ENCODE measurements at regions not wholly inside any gene's neighbourhood (a gene's known extent, or its start where the extent isn't known, plus 50 kb on each side); places are given as distances from the start of the nearest gene placed in this dataset.
A peak's percentile ranks its signal among the peaks of the same experiment; 100 is the strongest.

- no peak overlapping the region for H3K9ac ChIP-seq (ENCODE audit: insufficient read depth in 1 of 2, low read length in 2 of 2)
- peaks cover 0 to 14% (median 0%) of the 10 kb centered on the region in 5 donors for H3K4me1 ChIP-seq (ENCODE audit: control insufficient read depth in 5 of 5, insufficient read depth in 5 of 5, low read length in 5 of 5)
- no peaks in the 10 kb centered on the region for H3K36me3 ChIP-seq (ENCODE audit: control insufficient read depth in 4 of 4, insufficient read depth in 4 of 4, low read length in 4 of 4)
- 68 to 78% methylated on average over 5 of the region's 5 CpGs for WGBS, 2 donors
- H3K4me3 ChIP-seq: no peak overlapping the region
- DNase-seq: peak; percentile 28 to 85 (median 79)
- TF ChIP-seq CTCF (IDR thresholded peaks at IDR 0.05; ENCODE audit: control extremely low read depth, extremely low read depth): no peak
- no peak overlapping the region for H3K27ac ChIP-seq (ENCODE audit: low read depth in 1 of 2, low read length in 1 of 2)
- no peak for ATAC-seq (ENCODE audit: insufficient read depth, low FRiP score)
- H3K27me3 ChIP-seq (ENCODE audit: control insufficient read depth in 3 of 3, insufficient read depth in 3 of 3, low read length in 2 of 3): no peaks in the 10 kb centered on the region
- H3K9me3 ChIP-seq (ENCODE audit: control insufficient read depth in 4 of 4, insufficient read depth in 3 of 4, low read length in 3 of 4): no peaks in the 10 kb centered on the region
Observed at GRCh38 chr3:182524711-182525401, 268.4 kb upstream of the ATP11B start.

GRCh38 chr3:182525766-182526374 lies 267.4 kb upstream of the ATP11B start:
- Histone ChIP-seq H3K4me1 (ENCODE audit: control insufficient read depth in 5 of 5, insufficient read depth in 5 of 5, low read length in 5 of 5) (peaks cover 0 to 14% (median 0%) of the 10 kb centered on the region in 5 donors), H3K9me3 (ENCODE audit: control insufficient read depth in 4 of 4, insufficient read depth in 3 of 4, low read length in 3 of 4) (no peaks in the 10 kb centered on the region), H3K27ac (ENCODE audit: low read depth in 1 of 2, low read length in 1 of 2) (no peak overlapping the region), H3K36me3 (ENCODE audit: control insufficient read depth in 4 of 4, insufficient read depth in 4 of 4, low read length in 4 of 4) (no peaks in the 10 kb centered on the region), H3K4me3 (no peak overlapping the region), H3K27me3 (ENCODE audit: control insufficient read depth in 3 of 3, insufficient read depth in 3 of 3, low read length in 2 of 3) (no peaks in the 10 kb centered on the region), H3K9ac (ENCODE audit: insufficient read depth in 1 of 2, low read length in 2 of 2) (no peak overlapping the region)
- DNase-seq: peak in 2 of 3 donors; percentile 69
- no peak for TF ChIP-seq CTCF (IDR thresholded peaks at IDR 0.05; ENCODE audit: control extremely low read depth, extremely low read depth)
- 70 to 80% methylated on average over 4 of the region's 4 CpGs for WGBS, 2 donors
- no peak for ATAC-seq (ENCODE audit: insufficient read depth, low FRiP score)

GRCh38 chr3:182527745-182528144 lies 265.6 kb upstream of the ATP11B start:
- H3K9ac ChIP-seq (ENCODE audit: insufficient read depth in 1 of 2, low read length in 2 of 2): no peak overlapping the region
- no peak overlapping the region for H3K4me3 ChIP-seq
- H3K27me3 ChIP-seq (ENCODE audit: control insufficient read depth in 3 of 3, insufficient read depth in 3 of 3, low read length in 2 of 3): no peaks in the 10 kb centered on the region
- no peak for TF ChIP-seq CTCF (IDR thresholded peaks at IDR 0.05; ENCODE audit: control extremely low read depth, extremely low read depth)
- no peak overlapping the region for H3K27ac ChIP-seq (ENCODE audit: low read depth in 1 of 2, low read length in 1 of 2)
- no peaks in the 10 kb centered on the region for H3K36me3 ChIP-seq (ENCODE audit: control insufficient read depth in 4 of 4, insufficient read depth in 4 of 4, low read length in 4 of 4)
- DNase-seq: peak in 2 of 3 donors; percentile 8 to 19
- no peaks in the 10 kb centered on the region for H3K9me3 ChIP-seq (ENCODE audit: control insufficient read depth in 4 of 4, insufficient read depth in 3 of 4, low read length in 3 of 4)
- H3K4me1 ChIP-seq (ENCODE audit: control insufficient read depth in 5 of 5, insufficient read depth in 5 of 5, low read length in 5 of 5): peaks cover 0 to 14% (median 0%) of the 10 kb centered on the region in 5 donors
- no peak for ATAC-seq (ENCODE audit: insufficient read depth, low FRiP score)
